ENCODE measurements at regions not wholly inside any gene's neighbourhood (a gene's known extent, or its start where the extent isn't known, plus 50 kb on each side); places are given as distances from the start of the nearest gene placed in this dataset.

DNA sequence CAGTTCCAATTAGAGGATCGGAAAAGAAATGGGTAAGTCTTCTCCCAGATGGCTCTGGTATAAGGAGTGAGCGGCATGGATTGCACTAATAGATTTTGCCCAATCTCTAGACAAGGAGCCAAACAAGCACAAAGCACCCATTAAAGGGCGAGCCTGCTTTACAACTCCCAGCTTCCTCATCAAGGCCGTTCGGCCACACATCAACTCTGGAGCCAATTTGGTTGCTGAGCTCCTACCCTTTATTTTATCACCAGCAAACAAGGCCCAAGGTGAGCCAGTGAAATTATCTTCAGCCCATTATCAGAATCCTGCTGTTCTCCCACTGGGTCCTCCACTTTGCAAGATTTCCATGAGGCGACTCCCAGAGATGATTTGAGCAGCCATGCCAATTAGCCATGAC, 292.2 kb upstream of the NPVF start:
- no peak for DNase-seq

DNA sequence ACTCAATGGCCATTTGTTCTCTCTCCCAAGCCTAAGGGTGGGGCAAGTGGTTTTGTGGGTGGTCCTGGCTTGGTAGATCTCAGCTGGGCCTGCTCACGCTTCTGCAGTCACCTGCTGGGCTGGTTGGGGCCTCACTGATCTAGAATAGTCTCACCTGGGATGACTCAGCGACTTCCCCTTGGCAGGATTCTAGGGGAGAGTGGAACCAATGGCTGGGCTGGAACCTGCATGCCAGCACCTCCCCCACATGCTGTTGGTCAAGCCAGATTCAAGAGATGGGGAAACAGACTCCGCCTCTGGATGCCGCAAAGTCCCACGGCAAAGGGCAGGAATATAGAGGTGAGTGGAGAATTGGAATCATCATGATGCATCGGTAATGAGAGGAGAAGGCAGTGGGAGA, 292.9 kb upstream of the NPVF start:
- no peak for DNase-seq

GRCh38 chr7:25522727-25523126, 294.4 kb upstream of the NPVF start:
- no peak for DNase-seq

- no peak for DNase-seq
Measured at GRCh38 chr7:25527665-25528170, 299.4 kb upstream of the NPVF start.

DNA sequence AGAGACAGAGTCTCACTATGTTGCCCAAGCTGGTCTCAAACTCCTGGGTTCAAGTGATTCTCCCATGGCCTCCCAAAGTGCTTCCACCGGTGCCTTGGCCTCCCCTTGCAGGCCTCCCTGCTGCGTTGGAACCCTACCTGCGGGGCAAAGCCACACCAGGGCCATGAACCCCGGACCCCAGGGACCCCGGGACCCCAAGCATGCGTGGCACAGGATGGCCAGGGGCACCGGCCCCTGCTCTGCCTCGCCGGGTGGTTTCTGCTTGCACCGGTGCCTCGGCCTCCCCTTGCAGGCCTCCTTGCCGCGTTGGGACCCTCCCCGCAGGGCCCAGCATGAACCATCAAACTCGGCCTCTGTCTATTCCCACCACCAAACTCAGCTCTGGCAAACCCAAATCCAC, 301.0 kb upstream of the NPVF start:
- DNase-seq, result no peak

GRCh38 chr7:25536851-25537250, 308.6 kb upstream of the NPVF start:
- no peak for DNase-seq

- DNase-seq, result no peak
Measured at GRCh38 chr7:25537662-25538375, 309.5 kb upstream of the NPVF start.

DNA sequence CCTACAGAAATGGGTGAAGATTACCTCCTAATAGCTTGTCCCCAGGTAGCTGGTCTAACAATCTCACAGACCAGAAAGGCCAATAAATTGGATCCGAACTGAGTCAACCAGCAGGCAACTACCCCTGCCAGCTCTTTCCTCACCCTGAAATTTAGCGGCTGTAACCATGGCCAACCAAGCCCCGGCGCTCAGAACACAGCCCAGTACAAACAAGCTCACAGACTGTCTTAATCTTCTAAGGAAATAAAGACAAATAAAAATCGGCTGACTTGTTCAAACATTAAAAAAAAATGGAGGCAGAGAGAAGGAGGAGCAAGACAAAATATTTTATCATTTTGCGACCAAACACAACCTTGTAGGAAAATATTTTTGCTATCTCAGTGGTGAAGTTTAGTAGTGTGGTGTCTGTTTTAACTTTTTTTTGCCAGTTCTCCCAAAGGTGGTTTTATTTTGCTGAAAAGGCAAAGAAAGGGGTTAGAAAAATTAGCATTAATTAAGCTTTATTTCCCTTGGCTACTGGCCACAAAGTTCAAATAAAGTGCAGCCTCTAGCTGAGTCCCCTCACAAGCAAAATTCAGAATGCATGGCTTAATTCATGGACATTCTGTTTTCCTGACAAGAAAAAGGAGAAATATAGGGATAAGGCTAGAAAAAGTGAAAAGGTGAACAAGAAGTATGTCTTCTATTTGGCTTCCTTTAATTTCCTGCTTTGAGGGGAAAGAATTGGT, 313.0 kb upstream of the NPVF start:
- DNase-seq, result no peak

GRCh38 chr7:25541877-25542276, 313.6 kb upstream of the NPVF start:
- no peak for DNase-seq

DNA sequence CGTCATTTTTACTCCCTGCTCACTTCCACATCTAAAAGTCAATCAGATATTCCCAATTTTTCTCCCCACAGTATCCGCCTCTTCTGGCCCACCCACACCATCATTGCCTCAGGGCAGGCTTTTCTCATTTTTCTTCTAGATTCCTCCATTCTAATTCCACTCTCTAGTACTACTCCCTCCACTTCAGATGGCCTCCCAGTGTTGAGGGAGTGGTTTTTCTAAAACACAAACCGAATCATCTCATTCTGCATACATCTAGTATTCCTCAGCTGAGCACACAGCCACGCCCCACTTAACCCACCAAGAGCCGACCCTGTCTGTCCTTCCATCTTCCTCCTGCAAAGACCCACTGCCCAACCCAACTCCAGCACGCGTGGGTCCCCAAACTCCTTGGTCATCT, 314.9 kb upstream of the NPVF start:
- DNase-seq, result no peak

DNA sequence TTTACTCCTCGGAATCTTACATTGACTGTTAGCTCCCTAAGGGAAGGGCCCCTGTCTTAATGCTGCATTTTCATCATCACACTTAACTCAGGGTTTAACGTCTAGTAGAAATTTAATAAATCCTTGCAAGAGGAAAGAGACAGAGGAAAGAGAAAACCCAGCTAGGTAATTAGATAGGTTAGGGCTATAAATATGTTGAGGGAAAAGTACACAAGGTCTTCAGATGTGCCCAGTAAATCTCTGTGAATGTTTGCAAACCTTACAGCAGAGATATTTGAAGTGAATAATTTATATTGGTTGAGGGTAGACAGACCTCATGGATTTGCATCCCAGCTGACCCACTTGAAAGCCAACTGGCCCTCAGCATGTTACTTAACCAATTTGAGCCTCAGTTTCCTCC, 315.5 kb upstream of the NPVF start:
- DNase-seq, result no peak

DNA sequence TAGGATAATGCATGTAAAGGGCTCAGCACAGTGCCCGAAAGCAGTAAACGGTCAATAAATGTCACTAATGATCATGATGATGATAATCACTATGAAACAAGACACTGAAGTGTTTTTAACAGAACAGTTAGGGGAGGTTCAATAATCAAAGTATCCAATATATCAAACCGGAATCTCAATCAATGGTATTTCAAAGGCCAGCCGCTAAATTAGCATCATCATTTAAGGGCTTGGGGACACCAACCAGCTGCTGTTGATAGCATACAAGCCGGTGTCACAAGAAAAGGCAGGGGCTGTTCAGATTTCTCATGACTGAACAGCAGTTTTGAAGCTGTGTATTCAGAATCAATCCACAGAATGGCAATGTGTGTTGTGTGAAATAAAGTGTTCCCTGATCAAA, 316.0 kb upstream of the NPVF start:
- no peak for DNase-seq

DNA sequence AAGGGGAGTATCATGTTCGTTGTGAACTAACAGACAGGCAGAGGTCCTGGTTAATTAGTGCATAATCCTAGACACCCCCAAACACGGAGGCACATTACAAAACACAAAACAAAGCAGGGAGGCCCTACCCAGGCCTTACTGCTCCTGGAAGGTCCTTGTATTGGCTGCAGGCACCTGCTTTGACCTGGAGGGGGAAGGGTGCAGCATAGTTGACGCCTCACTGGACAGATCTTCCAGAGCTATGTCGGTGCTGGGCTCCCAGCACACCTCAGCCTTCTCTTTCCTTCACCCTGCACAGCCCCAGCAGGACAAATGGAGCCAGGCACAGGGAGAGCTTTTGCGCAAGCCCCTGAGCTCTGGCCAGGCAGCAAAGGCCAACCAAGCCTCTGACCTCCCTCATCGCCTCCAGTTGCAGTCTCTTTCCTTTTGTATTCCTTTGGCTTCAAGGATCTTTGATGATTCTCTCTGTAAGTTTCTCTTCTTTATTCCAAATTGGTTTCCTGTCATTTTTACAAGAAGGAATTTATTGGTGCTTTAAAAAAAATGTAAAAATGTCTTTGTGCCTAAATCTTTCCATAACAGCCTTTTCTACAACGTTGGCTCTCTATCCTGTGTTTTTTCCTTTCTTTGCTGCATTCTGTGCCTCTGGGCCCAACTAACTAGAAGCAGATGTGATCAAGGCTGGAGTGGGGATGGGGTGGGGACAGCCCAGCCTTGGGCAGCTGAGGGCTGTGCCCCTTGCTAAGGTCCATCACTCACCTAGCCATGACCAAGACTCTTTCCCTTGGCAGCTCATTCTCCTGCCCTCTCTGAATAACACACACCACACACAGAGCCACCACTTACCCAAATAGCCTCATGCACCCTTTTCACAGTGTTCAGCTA, 317.1 kb upstream of the NPVF start:
- no peak for DNase-seq

GRCh38 chr7:25546306-25546705, 318.0 kb upstream of the NPVF start:
- no peak for DNase-seq

DNA sequence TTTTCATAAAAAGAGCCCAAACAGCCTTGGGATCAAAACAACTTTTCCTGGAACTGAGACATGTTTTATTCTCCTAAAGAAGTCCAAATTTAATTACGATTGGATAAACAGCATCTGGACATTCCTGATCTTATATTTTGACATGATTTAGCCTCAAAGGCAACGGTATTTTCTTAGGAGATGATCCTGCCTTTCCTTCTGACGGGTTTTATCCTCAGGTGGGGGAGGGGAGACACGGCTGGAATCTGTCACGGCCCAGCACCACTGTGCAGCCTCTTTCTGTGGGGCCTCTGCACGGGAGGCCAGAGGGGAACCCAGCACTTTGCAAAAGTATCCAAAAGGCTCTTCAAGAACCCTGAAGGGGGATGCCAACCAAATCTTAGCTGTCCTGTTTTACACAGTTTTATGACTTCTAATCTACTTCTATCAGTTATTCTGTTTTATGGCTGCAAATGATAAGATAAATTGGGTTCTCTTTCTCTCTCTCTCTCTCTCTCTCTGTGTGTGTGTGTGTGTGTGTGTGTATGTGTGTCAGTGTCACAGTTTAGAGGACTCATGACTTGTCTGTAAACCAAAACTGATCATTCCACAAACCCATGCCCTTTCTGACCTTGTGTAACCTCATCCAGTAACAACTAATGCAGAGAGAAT, 321.1 kb upstream of the NPVF start:
- no peak for DNase-seq

DNA sequence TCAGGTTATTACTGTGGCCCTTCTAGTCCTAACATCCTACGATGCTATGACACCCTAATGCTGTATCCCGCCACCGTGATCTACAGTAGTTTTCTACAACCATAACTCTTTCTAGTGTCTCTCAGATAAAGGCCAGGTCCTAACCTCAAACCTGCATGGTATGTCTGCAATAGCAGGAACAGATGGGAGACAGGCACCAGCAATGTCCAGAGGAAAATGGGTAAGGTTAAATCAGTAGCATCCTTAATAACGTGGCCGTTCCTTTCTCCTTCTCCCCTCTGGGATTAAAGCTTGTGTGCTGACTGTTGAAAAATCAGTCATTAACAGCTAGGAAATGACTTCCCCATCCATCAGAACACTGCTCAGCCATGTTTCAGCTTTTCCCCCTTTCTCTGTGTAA, 321.9 kb upstream of the NPVF start:
- DNase-seq, result no peak

- DNase-seq, result no peak
Measured at GRCh38 chr7:25552998-25553397, 324.7 kb upstream of the NPVF start.

DNA sequence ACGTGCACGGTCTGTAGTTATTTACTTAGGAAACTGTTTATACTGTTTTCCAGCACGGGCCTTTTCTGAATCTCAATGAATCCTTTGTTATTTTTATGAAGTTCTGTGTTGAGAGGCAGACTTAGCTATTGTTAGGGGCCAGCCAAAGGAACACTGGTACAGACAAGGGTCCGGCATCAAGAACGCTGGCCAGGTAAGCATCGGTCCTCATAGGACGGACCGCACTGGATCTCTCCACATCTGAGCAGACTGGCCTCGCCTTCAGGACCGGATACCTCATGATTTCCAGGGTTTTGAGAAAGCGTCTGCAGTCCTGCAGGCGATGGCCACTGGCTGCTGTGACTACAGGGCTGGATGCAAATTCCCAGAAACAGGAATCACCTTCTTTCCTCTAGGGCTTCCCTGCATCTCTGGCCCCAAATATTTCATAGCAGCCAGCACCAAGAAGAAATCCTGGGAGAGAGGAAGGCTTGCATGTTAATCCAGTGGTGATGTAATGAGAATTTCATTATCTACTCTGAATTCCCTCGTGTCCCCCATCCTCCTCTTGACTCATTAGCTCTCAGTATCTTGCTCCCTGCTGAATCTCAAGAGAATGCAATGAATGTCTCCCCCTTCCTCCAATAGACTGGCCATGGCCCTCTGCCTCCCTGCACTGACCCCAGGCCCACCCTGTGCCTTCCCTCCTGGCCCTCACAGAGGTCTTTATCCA, 325.4 kb upstream of the NPVF start:
- DNase-seq, result no peak

DNA sequence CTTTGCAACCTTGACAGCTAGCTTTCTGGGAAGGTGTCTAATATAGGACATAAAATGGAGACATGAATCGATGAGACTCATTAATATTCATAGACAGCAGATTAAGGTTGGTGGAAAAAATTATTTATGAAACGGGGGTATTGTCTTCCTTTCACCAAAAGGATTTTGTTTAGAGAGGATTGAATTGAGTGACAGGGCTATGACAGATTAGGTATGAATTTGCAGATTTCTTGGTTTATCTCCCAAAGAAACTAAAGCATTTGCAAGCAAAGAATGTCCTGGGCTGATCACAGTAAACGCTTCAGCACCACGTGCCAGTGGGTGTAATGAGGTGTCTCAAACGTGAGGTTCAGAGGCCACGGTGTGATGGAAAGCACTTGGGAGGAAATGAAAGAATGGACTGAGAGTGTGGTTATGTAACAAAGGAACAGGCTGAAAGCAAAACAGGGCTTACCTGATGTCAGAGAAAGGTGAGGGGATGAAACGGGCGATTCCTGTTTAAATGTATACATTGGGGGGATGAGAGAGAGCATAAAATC, 329.2 kb upstream of the NPVF start:
- DNase-seq, result no peak

DNA sequence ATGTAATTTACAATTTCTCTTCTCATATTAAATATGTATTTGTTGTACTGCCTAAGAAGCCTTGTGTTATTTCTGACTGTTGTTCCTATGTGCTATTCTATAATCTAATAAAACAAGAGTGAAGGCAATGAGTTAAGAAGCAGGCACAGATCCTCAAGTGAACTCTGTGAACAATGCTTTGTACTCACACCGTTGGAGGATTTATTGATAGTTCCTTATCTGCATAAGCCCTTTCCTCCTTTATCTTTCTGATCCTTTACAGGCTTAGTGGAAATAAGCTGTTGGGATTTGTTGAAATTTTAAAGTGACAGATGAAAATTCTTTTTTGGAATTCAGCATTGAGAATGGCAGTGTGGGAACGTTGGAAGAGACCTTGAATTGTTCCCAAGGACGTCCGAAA, 329.6 kb upstream of the NPVF start:
- DNase-seq, result no peak

- DNase-seq, result no peak
Measured at GRCh38 chr7:25558605-25559004, 330.3 kb upstream of the NPVF start.
